Endothelial cell of umbilical vein (primary cell): ENCODE measurements at regions not wholly inside any gene's neighbourhood (a gene's known extent, or its start where the extent isn't known, plus 50 kb on each side); places are given as distances from the start of the nearest gene placed in this dataset.

Experiments
- BruUV-seq: library from RNA; stranded (reverse); fragments of 400-500 nt; replicated peaks from 2 replicates; lab custom pipeline; 2021; lab: Mats Ljungman, UMichigan
- CTCF ChIA-PET: fragments of 300-600, 350-600 bp; sonication (Branson Sonifier 250); formaldehyde crosslinking; loops from one replicate; lab custom pipeline; 2021; ENCODE audit warnings: antibody characterized with exemption, inconsistent platforms; lab: Charles Lee
- POLR2A ChIA-PET: fragments of 300-600, 350-600 bp; sonication (Branson Sonifier 250); formaldehyde crosslinking; loops from one replicate; lab custom pipeline; 2021; ENCODE audit warnings: antibody characterized with exemption, inconsistent platforms; lab: Charles Lee
- DNase-seq: peaks from one replicate; pipeline ENCODE4 v3.0.0-alpha.2; 2011; ENCODE audit warnings: low read depth, low spot score
- FAIRE-seq: peaks from 2 replicates; lab custom pipeline; 2011; peaks lifted over from hg19 to GRCh38; lab: Jason Lieb, UNC
- H2AFZ ChIP-seq: 2 replicates; pipeline ENCODE4 v1.6.0; 2012; ENCODE audit warnings: low read depth, low read length, control low read depth, inconsistent platforms
- H3K27ac ChIP-seq: 2 replicates; pipeline ENCODE4 v1.5.1; 2011; ENCODE audit warnings: low read depth, mild to moderate bottlenecking, control low read depth, low read length, moderate library complexity; ENCODE audit not compliant: insufficient read depth
- H3K27me3 ChIP-seq, 2 experiments: 2 replicates each; pipeline versions ENCODE4 v1.6.0 to v1.6.1; 2011; ENCODE audit warnings: low read length in 2 of 2, mixed read lengths in 1 of 2; ENCODE audit not compliant: control insufficient read depth in 2 of 2, insufficient read depth in 2 of 2
- H3K36me3 ChIP-seq, 2 experiments: 2 replicates in 1 of 2; 3 replicates in 1 of 2; pipeline ENCODE4 v1.5.1; 2011; ENCODE audit warnings: low read length in 2 of 2, mild to moderate bottlenecking in 1 of 2, moderate library complexity in 1 of 2; ENCODE audit not compliant: control insufficient read depth in 2 of 2, insufficient read depth in 2 of 2; ENCODE audit errors: extremely low read depth in 1 of 2
- H3K4me1 ChIP-seq: 3 replicates; pipeline ENCODE4 v1.5.1; 2011; ENCODE audit warnings: mild to moderate bottlenecking, low read length; ENCODE audit not compliant: control insufficient read depth, insufficient read depth; ENCODE audit errors: extremely low read depth
- H3K4me2 ChIP-seq: 2 replicates; pipeline ENCODE4 v1.6.1; 2011; ENCODE audit warnings: low read length, control low read depth, mixed read lengths; ENCODE audit not compliant: insufficient read depth
- H3K4me3 ChIP-seq, 3 experiments: fragments of 200-600 bp in 1 of 3; sonication (generic), shearing (Covaris generic) in 1 of 3; replicated peaks in 1 of 3; 2 replicates each; pipeline ENCODE4 v1.5.1; 2011 to 2016; ENCODE audit warnings: control low read depth in 3 of 3, low read length in 3 of 3, mild to moderate bottlenecking in 2 of 3, inconsistent platforms in 1 of 3, low read depth in 1 of 3, moderate library complexity in 1 of 3; ENCODE audit not compliant: insufficient read depth in 1 of 3
- H3K79me2 ChIP-seq: 2 replicates; pipeline ENCODE4 v1.6.0; 2012; ENCODE audit warnings: low read length, inconsistent platforms; ENCODE audit not compliant: control insufficient read depth, insufficient read depth
- H3K9ac ChIP-seq: replicated peaks from 2 replicates; pipeline ENCODE3; 2011; ENCODE audit warnings: low read length, control low read depth; ENCODE audit not compliant: insufficient read depth; ENCODE audit errors: extremely low read depth
- H3K9me1 ChIP-seq: replicated peaks from 3 replicates; pipeline ENCODE4 v1.6.0; 2011; ENCODE audit warnings: mild to moderate bottlenecking, low read length; ENCODE audit not compliant: control insufficient read depth, insufficient read depth; ENCODE audit errors: extremely low read depth
- H3K9me3 ChIP-seq: replicated peaks from 2 replicates; pipeline ENCODE4 v1.5.1; 2012; ENCODE audit warnings: low read length, inconsistent platforms; ENCODE audit not compliant: control insufficient read depth, insufficient read depth
- H4K20me1 ChIP-seq: replicated peaks from 2 replicates; pipeline ENCODE3; 2011; ENCODE audit warnings: mild to moderate bottlenecking, low read length; ENCODE audit not compliant: control insufficient read depth, insufficient read depth; ENCODE audit errors: extremely low read depth
- CTCF ChIP-seq, 2 donors: IDR thresholded peaks; 1 replicate in 1 of 2; 2 replicates in 1 of 2; pipeline ENCODE4 v1.5.1; 2011; ENCODE audit warnings: low read length in 2 of 2, mild to moderate bottlenecking in 2 of 2, moderate library complexity in 2 of 2, control low read depth in 1 of 2, inconsistent platforms in 1 of 2, low read depth in 1 of 2; ENCODE audit not compliant: insufficient read depth in 1 of 2; ENCODE audit errors: extremely low read depth in 1 of 2
- EZH2 ChIP-seq: IDR thresholded peaks from 2 replicates; pipeline ENCODE4 v1.6.1; 2012; ENCODE audit warnings: borderline replicate concordance, low read depth, mild to moderate bottlenecking, moderate library complexity, low read length, inconsistent platforms; ENCODE audit not compliant: severe bottlenecking
- FOS ChIP-seq: IDR thresholded peaks from 2 replicates; pipeline ENCODE4 v1.6.1; 2011; ENCODE audit warnings: mild to moderate bottlenecking, low read length, moderate library complexity, borderline replicate concordance; ENCODE audit not compliant: insufficient read depth
- GATA2 ChIP-seq: IDR thresholded peaks from 2 replicates; pipeline ENCODE4 v1.7.0; 2011; ENCODE audit warnings: low read depth, mild to moderate bottlenecking, moderate library complexity, mixed read lengths, low read length; ENCODE audit not compliant: insufficient read length, insufficient read depth
- JUN ChIP-seq: IDR thresholded peaks from 2 replicates; pipeline ENCODE4 v1.6.1; 2011; ENCODE audit warnings: borderline replicate concordance, low read depth; ENCODE audit not compliant: insufficient read length, insufficient read depth
- MAX ChIP-seq: IDR thresholded peaks from 2 replicates; pipeline ENCODE4 v1.6.1; 2011; ENCODE audit not compliant: insufficient read depth, insufficient read length
- MYC ChIP-seq: IDR thresholded peaks from one replicate; pipeline ENCODE4 v1.6.1; 2011; ENCODE audit warnings: mild to moderate bottlenecking, low read depth, low read length
- POLR2A ChIP-seq: IDR thresholded peaks from 2 replicates; pipeline ENCODE4 v1.6.1; 2012; ENCODE audit warnings: low read depth, mild to moderate bottlenecking, control low read depth, low read length
- POLR2AphosphoS5 ChIP-seq: IDR thresholded peaks from 2 replicates; pipeline ENCODE4 v1.6.1; 2012; ENCODE audit warnings: low read depth, mild to moderate bottlenecking, control low read depth, low read length, moderate library complexity; ENCODE audit not compliant: insufficient read depth
- dilution Hi-C: fragments of 300-500 bp; cut with MboI; formaldehyde crosslinking; loops from one replicate; pipeline ENCODE4 v1.15.0; 2019; ENCODE audit warnings: low sequenced_read_pairs; ENCODE audit not compliant: extremely low pct_ligation_motif_present
- intact Hi-C: fragments of 100-400 bp; cut with micrococcal nuclease; formaldehyde crosslinking; loops from one replicate; pipeline ENCODE4 v1.10.0; 2022

DNA sequence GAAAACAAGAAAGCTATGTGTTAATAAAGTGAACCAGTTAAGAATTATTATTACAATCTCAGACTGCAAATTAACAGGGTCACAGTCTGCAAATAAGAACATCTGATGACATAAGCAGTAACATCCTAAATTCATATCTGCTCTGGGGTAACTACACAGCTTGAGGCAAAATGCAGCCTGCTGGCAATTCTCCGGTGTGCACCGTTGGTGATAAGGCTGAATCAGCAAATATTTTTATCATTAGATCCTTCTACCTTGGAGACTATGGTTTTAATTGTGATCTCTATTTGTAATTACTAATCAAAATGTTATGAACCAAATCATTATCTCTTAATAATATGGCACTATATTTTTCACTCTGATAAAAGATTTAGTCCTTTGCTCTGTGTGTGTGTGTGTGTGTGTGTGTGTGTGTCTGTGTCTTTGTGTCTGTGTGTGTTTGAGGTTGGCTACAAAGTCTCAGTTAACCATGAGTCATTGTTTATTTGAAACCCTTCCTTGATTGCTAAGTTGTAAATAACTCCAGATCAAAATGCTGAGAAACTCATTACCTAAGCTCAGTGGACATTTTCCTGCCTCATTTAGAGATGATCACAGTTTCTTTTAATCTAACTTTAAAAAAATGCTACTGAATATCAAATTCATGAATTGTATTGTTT, 442.6 kb downstream of the GXYLT1 start:
- ChIA-PET POLR2A (no interaction called here), CTCF (no interaction called here)
- no peak overlapping the region for H3K9ac ChIP-seq

More for the DNA sequence above, 442.6 kb downstream of the GXYLT1 start:
- H3K9me3 ChIP-seq: no peaks in the 10 kb centered on the region
- no peaks in the 10 kb centered on the region for H3K9me1 ChIP-seq
- H3K27me3 ChIP-seq: no peaks in the 10 kb centered on the region
- H3K36me3 ChIP-seq: no peaks in the 10 kb centered on the region
- no peak overlapping the region for H2AFZ ChIP-seq
- H3K27ac ChIP-seq: no peak overlapping the region
- DNase-seq (no peak), FAIRE-seq (no peak)
- TF ChIP-seq JUN (no peak), POLR2AphosphoS5 (no peak), GATA2 (no peak), EZH2 (no peak), FOS (no peak), MYC (no peak), POLR2A (no peak), CTCF (IDR thresholded peaks at IDR 0.05; ENCODE audit: extremely low read depth in 1 of 2, insufficient read depth in 1 of 2, low read depth in 1 of 2, low read length in 2 of 2) (no peak), MAX (no peak)
- H3K4me1 ChIP-seq: no peaks in the 10 kb centered on the region
- intact Hi-C loops: loop anchor here (5.0 kb wide), 1 partner anchor 1250 kb away; no protein-coding TSS in a partner anchor
- no peaks in the 10 kb centered on the region for H4K20me1 ChIP-seq
- no peak overlapping the region for H3K4me3 ChIP-seq
- BruUV-seq: no TSS peak
- H3K79me2 ChIP-seq: no peaks in the 10 kb centered on the region
- H3K4me2 ChIP-seq: no peak overlapping the region
- dilution Hi-C loops: no loop called here
